Liver (tissue), 7 donors: ENCODE measurements at regions not wholly inside any gene's neighbourhood (a gene's known extent, or its start where the extent isn't known, plus 50 kb on each side); places are given as distances from the start of the nearest gene placed in this dataset.
"Not testable (repeated sequence)": the region's sequence is repeated elsewhere in the genome, so short reads cannot be mapped to it uniquely, and the experiment has no call there.

Source experiments
- DNase-seq: peaks from one replicate; pipeline ENCODE4 v3.0.0-alpha.2; 2017; ENCODE audit warnings: low spot score
- H3K27ac ChIP-seq, 2 donors: one replicate each; pipeline ENCODE4 v1.7.0; 2013; ENCODE audit warnings: inconsistent platforms in 2 of 2, low read length in 2 of 2, control low read depth in 1 of 2, low read depth in 1 of 2, mild to moderate bottlenecking in 1 of 2
- H3K27me3 ChIP-seq, 4 donors: one replicate each; pipeline versions ENCODE4 v1.6.1 to v1.7.0; 2013; ENCODE audit warnings: low read length in 3 of 4, inconsistent platforms in 1 of 4, mild to moderate bottlenecking in 1 of 4, moderate library complexity in 1 of 4; ENCODE audit not compliant: control insufficient read depth in 4 of 4, insufficient read depth in 4 of 4
- H3K36me3 ChIP-seq, 4 donors: one replicate each; pipeline versions ENCODE4 v1.6.1 to v1.7.0; 2013; ENCODE audit warnings: low read length in 3 of 4, mild to moderate bottlenecking in 3 of 4, low read depth in 1 of 4, moderate library complexity in 1 of 4; ENCODE audit not compliant: control insufficient read depth in 4 of 4, insufficient read depth in 3 of 4
- H3K4me1 ChIP-seq, 4 donors: one replicate each; pipeline versions ENCODE4 v1.6.1 to v1.7.0; 2013; ENCODE audit warnings: low read length in 3 of 4, mild to moderate bottlenecking in 3 of 4, moderate library complexity in 1 of 4; ENCODE audit not compliant: control insufficient read depth in 4 of 4, insufficient read depth in 4 of 4
- H3K4me3 ChIP-seq, 3 donors: one replicate each; pipeline versions ENCODE4 v1.6.1 to v1.7.0; 2013; ENCODE audit warnings: low read length in 3 of 3, control low read depth in 1 of 3, low read depth in 1 of 3, mild to moderate bottlenecking in 1 of 3
- H3K9ac ChIP-seq, 2 donors: one replicate each; pipeline ENCODE4 v1.7.0; 2013; ENCODE audit warnings: low read length in 2 of 2, mild to moderate bottlenecking in 2 of 2, moderate library complexity in 2 of 2, control low read depth in 1 of 2, low read depth in 1 of 2
- H3K9me3 ChIP-seq, 4 donors: one replicate each; pipeline versions ENCODE4 v1.6.1 to v1.7.0; 2013; ENCODE audit warnings: low read length in 3 of 4; ENCODE audit not compliant: control insufficient read depth in 4 of 4
- EGR1 ChIP-seq, 2 donors: IDR thresholded peaks; 2 replicates each; pipeline ENCODE4 v1.6.1; 2016 to 2018; ENCODE audit warnings: antibody characterized with exemption in 2 of 2, low read depth in 2 of 2
- FOXA1 ChIP-seq: IDR thresholded peaks from 2 replicates; pipeline ENCODE4 v1.6.1; 2016; ENCODE audit warnings: antibody characterized with exemption
- FOXA2 ChIP-seq: IDR thresholded peaks from 2 replicates; pipeline ENCODE4 v1.6.1; 2016; ENCODE audit warnings: antibody characterized with exemption
- HNF4A ChIP-seq, 2 donors: conservative IDR thresholded peaks; 2 replicates each; pipeline ENCODE4 v1.6.1; 2016; ENCODE audit warnings: antibody characterized with exemption in 2 of 2, mild to moderate bottlenecking in 2 of 2
- HNF4G ChIP-seq: IDR thresholded peaks from 2 replicates; pipeline ENCODE4 v1.6.1; 2016; ENCODE audit warnings: antibody characterized with exemption
- JUND ChIP-seq, 2 donors: IDR thresholded peaks; 2 replicates each; pipeline ENCODE4 v1.6.1; 2016; ENCODE audit warnings: antibody characterized with exemption in 2 of 2
- NR2F2 ChIP-seq: IDR thresholded peaks from 2 replicates; pipeline ENCODE4 v1.6.1; 2016; ENCODE audit warnings: antibody characterized with exemption
- RAD21 ChIP-seq, 2 donors: IDR thresholded peaks; 2 replicates each; pipeline ENCODE4 v1.6.1; 2016; ENCODE audit warnings: antibody characterized with exemption in 2 of 2, mild to moderate bottlenecking in 2 of 2
- RXRA ChIP-seq, 2 donors: IDR thresholded peaks; 2 replicates each; pipeline ENCODE4 v1.6.1; 2017 to 2018; ENCODE audit warnings: antibody characterized with exemption in 2 of 2, mild to moderate bottlenecking in 1 of 2
- WGBS: extraction: QIAGEN DNeasy Blood & Tissue Kit; methylation state at CpG from one replicate; pipeline ENCODE4 v1.1.7; 2013; 5-methylcytosine and 5-hydroxymethylcytosine counted together
- TF ChIP-seq, protein P1 (sequence below): IDR thresholded peaks from 2 replicates; pipeline ENCODE4 v1.6.1; 2016; ENCODE audit warnings: antibody characterized with exemption, mild to moderate bottlenecking
- TF ChIP-seq, protein P2 (sequence below): IDR thresholded peaks from 2 replicates; pipeline ENCODE4 v1.6.1; 2016; ENCODE audit warnings: antibody characterized with exemption
- TF ChIP-seq, protein P3 (sequence below): IDR thresholded peaks from 2 replicates; pipeline ENCODE4 v1.6.1; 2016; ENCODE audit warnings: antibody characterized with exemption
- TF ChIP-seq, protein P4 (sequence below): IDR thresholded peaks from 2 replicates; pipeline ENCODE4 v1.6.1; 2016; ENCODE audit warnings: antibody characterized with exemption
- donor health status: healthy.
- donor health status: healthy.
- donor health status: healthy.
- donor health status: healthy.

DNA sequence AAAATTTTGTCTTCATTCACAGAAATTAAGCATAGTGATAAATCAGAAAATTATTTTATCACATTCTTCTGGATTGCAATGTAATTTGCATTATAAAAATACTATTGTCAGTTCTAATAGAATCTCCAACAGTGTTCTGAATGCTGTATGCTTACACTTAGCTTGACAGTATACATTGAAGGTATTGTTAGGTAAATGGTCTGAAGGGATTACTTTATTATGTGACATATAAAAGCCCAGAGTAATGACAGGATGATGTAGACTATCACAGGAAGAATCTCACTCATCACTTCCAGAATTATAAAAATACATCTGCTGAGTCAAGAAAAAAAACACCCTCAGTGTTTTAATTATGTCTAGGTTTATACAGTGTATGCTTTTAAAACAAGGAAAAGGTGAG is 1532.5 kb upstream of the RAG2 start:
- no peaks in the 10 kb centered on the region for H3K4me1 ChIP-seq
- no peak for DNase-seq
- H3K27ac ChIP-seq, result no peak overlapping the region
- no peak overlapping the region for H3K4me3 ChIP-seq
- TF ChIP-seq JUND (IDR thresholded peaks at IDR 0.05), result no peak
- TF ChIP-seq, protein P1, sequence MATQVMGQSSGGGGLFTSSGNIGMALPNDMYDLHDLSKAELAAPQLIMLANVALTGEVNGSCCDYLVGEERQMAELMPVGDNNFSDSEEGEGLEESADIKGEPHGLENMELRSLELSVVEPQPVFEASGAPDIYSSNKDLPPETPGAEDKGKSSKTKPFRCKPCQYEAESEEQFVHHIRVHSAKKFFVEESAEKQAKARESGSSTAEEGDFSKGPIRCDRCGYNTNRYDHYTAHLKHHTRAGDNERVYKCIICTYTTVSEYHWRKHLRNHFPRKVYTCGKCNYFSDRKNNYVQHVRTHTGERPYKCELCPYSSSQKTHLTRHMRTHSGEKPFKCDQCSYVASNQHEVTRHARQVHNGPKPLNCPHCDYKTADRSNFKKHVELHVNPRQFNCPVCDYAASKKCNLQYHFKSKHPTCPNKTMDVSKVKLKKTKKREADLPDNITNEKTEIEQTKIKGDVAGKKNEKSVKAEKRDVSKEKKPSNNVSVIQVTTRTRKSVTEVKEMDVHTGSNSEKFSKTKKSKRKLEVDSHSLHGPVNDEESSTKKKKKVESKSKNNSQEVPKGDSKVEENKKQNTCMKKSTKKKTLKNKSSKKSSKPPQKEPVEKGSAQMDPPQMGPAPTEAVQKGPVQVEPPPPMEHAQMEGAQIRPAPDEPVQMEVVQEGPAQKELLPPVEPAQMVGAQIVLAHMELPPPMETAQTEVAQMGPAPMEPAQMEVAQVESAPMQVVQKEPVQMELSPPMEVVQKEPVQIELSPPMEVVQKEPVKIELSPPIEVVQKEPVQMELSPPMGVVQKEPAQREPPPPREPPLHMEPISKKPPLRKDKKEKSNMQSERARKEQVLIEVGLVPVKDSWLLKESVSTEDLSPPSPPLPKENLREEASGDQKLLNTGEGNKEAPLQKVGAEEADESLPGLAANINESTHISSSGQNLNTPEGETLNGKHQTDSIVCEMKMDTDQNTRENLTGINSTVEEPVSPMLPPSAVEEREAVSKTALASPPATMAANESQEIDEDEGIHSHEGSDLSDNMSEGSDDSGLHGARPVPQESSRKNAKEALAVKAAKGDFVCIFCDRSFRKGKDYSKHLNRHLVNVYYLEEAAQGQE, result no peak
- TF ChIP-seq, protein P2, sequence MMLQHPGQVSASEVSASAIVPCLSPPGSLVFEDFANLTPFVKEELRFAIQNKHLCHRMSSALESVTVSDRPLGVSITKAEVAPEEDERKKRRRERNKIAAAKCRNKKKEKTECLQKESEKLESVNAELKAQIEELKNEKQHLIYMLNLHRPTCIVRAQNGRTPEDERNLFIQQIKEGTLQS, result no peak
- no peak for TF ChIP-seq RAD21 (IDR thresholded peaks at IDR 0.05)
- no peak for TF ChIP-seq RXRA (IDR thresholded peaks at IDR 0.05)
- no peak for TF ChIP-seq HNF4G
- TF ChIP-seq FOXA1, result no peak
- TF ChIP-seq, protein P3, sequence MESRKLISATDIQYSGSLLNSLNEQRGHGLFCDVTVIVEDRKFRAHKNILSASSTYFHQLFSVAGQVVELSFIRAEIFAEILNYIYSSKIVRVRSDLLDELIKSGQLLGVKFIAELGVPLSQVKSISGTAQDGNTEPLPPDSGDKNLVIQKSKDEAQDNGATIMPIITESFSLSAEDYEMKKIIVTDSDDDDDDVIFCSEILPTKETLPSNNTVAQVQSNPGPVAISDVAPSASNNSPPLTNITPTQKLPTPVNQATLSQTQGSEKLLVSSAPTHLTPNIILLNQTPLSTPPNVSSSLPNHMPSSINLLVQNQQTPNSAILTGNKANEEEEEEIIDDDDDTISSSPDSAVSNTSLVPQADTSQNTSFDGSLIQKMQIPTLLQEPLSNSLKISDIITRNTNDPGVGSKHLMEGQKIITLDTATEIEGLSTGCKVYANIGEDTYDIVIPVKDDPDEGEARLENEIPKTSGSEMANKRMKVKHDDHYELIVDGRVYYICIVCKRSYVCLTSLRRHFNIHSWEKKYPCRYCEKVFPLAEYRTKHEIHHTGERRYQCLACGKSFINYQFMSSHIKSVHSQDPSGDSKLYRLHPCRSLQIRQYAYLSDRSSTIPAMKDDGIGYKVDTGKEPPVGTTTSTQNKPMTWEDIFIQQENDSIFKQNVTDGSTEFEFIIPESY, result no peak
- no peak for TF ChIP-seq NR2F2
- TF ChIP-seq EGR1 (IDR thresholded peaks at IDR 0.05; ENCODE audit: low read depth in 2 of 2), result no peak
- no peak for TF ChIP-seq FOXA2
- TF ChIP-seq, protein P4, sequence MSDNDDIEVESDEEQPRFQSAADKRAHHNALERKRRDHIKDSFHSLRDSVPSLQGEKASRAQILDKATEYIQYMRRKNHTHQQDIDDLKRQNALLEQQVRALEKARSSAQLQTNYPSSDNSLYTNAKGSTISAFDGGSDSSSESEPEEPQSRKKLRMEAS, result no peak
- peaks cover 0 to 3% (median 0%) of the 10 kb centered on the region in 4 donors for H3K27me3 ChIP-seq
- H3K9ac ChIP-seq, result no peak overlapping the region
- no peaks in the 10 kb centered on the region for H3K9me3 ChIP-seq
- no peaks in the 10 kb centered on the region for H3K36me3 ChIP-seq

DNA sequence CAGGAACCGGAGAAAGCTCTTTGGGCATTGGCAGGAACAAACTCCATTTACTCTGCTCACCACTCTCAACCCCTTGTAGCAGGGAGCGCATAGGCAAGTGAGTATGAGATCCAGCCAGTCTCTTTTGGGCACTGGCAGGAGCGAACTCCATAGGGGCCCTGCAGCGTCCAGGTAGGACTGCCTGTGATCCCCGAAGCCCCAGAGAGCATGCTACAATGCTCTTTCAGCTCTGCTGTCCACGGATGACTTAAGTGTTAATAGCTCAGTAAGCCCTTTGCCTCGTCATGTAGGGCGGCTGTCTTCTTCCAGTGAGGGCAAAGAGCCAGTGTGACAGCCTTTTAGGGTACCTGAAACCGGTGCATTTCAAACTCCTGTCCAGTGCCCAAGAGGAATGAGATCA is 1525.6 kb upstream of the RAG2 start:
- H3K4me1 ChIP-seq, result no peaks in the 10 kb centered on the region
- no peak overlapping the region for H3K27ac ChIP-seq
- WGBS, result 64% methylated on average over 9 of the region's 9 CpGs
- no peak overlapping the region for H3K4me3 ChIP-seq
- H3K36me3 ChIP-seq, result no peaks in the 10 kb centered on the region
- no peaks in the 10 kb centered on the region for H3K9me3 ChIP-seq
- no peak overlapping the region for H3K9ac ChIP-seq
- no peak for TF ChIP-seq FOXA2
- no peak for TF ChIP-seq HNF4G
- no peak for TF ChIP-seq HNF4A (conservative IDR thresholded peaks at IDR 0.05)
- H3K27me3 ChIP-seq, result peaks cover 0 to 5% (median 0%) of the 10 kb centered on the region in 4 donors
- no peak for DNase-seq

DNA sequence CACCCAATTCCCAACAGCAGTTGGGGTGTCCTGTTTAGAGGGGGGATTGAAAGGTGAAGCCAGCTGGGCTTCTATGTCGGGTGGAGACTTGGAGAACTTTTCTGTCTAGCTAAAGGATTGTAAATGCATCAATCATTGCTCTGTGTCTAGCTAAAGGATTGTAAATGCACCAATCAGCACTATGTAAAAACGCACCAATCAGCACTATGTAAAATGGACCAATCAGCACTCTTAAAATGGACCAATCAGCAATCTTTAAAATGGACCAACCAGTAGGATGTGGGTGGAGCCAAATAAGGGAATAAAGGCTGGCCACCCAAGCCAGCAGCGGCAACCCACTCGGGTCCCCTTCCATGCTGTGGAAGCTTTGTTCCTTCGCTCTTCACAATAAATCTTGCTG is 1518.6 kb upstream of the RAG2 start:
- H3K27ac ChIP-seq, H3K36me3 ChIP-seq, DNase-seq, H3K9me3 ChIP-seq, H3K27me3 ChIP-seq, H3K4me3 ChIP-seq, H3K4me1 ChIP-seq, H3K9ac ChIP-seq: not testable (repeated sequence)
- 88% methylated on average over 5 of the region's 5 CpGs for WGBS

DNA sequence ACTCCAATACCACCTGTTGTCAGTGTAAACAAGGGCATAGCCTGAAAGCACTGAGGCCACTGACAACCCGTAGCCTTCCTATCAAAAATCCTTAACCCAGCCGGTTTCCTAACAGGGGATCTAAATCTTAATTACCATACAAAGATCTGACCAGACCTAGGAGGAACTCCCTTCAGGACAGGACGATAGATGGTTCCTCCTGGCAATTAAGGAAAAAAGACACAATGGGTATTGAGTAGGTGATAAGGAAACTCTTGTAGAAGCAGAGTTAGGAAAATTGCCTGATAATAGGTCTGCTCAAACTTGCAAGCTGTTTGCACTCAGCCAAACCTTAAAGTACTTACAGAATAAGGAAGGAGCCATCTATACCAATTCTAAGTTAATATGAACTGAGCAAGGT is 1517.3 kb upstream of the RAG2 start:
- not testable (repeated sequence) for H3K27ac ChIP-seq, H3K27me3 ChIP-seq, H3K4me3 ChIP-seq, H3K9ac ChIP-seq, H3K36me3 ChIP-seq, H3K9me3 ChIP-seq, DNase-seq, H3K4me1 ChIP-seq
- WGBS, result 31% methylated on average over 3 of the region's 3 CpGs
